ENCODE measurements at regions not wholly inside any gene's neighbourhood (a gene's known extent, or its start where the extent isn't known, plus 50 kb on each side); places are given as distances from the start of the nearest gene placed in this dataset.

- no peak for DNase-seq (ENCODE audit: low spot score)
Observed at GRCh38 chr22:27003297-27003696, 345.9 kb downstream of the MIAT start.

DNA sequence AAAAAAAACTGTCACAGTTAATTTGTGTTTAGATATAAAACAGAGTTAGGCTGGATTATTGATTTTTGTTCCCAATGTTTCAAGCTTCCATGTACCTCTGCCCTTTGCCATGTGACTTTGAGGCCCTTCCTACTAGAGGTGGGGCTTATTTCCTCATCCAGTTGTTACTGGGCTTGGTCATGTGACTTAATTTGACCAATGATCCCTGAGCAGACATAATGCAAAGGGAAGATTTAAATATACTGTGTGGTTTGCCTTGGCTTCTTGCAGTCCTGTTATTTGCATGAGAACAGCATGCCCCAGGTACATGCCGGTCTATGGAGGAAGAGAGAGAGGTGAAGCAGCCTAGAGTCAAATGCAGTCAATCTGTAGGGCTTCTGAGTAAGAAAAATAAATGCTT, 347.0 kb downstream of the MIAT start:
- no peak for DNase-seq (ENCODE audit: low spot score)

DNA sequence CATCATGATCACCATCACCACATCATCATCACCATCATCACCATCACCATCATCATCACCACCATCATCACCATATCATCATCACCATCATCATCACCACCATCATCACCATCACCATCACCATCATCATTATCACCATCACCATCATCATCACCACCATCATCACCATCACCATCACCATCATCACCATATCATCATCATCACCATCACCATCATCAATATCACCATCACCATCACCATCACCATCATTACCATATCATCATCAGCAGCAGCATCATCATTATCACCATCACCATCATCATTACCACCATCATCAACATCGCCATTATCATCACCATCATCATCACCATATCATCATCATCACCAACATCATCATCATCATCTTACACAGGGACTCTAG, 351.1 kb downstream of the MIAT start:
- no peak for DNase-seq (ENCODE audit: low spot score)

DNA sequence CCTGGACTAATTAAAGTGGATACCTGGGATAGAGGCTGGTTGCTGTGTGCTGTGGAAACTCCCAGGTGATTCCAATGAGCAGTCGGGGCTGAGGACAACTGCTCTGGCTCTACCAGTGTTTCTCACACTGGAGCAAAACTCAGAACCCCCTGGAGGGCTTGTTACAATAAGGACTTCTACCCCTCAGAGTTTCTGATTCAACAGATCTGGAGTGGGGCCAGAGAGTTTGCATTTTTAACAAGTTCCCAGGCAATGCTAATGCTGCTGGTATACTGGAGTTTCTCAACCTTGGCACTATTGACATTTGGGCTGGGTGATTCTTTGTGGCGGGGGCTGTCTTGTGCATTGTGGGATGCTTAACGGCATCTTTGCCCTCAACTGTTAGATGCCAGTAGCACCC, 353.7 kb downstream of the MIAT start:
- DNase-seq (ENCODE audit: low spot score) = no peak

- no peak for DNase-seq (ENCODE audit: low spot score)
Observed at GRCh38 chr22:27011717-27012116, 354.3 kb downstream of the MIAT start.

DNA sequence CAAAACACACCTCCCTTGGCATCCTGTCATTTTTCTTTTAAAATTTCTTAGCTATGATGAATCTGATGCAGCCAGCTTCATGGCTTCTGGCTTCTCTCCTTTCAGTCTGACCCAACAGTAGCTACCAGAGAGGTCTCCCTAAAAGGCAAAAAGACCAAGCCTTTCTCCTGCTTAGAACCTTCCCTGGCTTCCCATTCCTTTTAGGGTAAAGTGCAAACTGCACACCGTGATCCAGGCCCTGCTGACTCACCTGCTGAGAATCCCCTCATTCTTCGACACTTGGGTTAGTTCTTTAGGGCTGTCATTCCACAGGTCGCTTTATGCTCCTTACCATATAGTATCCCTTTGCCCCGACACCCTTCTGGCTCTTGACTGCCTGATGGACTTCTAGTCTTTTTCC, 362.4 kb downstream of the MIAT start:
- DNase-seq (ENCODE audit: low spot score) = no peak

GRCh38 chr22:27022274-27022895, 365.0 kb downstream of the MIAT start:
- peak; percentile 30 for DNase-seq (ENCODE audit: low spot score)

DNA sequence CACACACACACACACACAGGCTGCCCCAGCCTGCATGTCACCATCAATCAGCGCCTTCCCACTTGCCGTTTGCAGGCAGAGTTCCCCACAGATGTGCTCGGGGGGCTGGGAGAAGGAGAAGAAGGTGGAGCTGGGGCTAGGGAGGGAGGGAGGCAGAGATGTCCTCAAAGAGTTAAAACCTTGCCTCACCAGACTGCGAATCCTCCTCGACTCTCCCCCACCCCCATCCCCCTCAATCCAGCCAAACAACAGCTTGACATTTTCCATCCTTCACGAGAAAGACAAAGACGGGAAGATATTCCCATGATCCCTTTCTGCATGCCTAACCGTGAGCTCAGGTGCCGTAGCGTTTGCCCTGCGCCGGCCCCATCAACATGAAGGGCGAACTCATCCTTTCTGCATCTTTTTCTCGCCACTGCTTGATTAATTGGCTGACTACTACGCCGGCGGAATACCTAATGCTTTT, 365.5 kb downstream of the MIAT start:
- no peak for DNase-seq (ENCODE audit: low spot score)

DNA sequence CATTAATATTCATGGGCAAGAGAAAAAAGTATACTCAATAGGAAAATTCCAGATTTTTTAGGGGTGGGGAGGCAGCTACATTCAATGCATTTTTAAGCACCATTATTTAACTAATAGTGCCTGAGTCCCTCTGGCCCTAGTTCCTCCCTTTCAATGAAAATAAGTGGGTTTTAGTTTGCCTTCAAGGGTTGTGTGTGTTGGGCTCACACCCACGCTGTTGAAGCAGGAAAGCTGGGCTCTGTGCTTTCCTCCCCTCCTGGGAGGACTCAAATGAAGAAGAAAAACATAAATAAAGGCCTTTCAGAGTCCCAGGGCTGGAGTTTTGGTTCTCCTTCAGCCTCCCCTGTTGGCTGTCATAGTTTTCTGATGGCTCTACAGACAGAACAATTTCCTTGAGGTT, 366.2 kb downstream of the MIAT start:
- DNase-seq (ENCODE audit: low spot score) = no peak

DNA sequence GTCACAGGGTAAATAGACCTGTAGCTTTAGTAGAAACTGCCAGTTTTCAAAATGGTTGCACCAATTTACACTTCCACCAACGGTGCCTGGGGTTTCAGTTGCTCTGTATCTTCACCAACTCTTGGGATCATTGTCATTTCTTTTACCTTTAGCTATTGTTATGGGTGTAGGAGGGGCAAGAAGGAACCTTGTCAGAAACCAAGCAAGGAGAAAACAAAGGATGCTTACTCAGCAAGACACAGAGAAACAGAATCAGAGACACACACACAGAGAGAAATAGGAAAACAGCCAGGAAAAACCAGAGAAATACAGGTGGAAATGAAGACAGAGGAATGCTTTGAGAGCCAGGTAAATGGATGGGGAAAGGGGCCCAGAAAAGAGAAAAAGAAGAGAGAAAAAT, 367.6 kb downstream of the MIAT start:
- DNase-seq (ENCODE audit: low spot score) = no peak

GRCh38 chr22:27028093-27028492, 370.7 kb downstream of the MIAT start:
- no peak for DNase-seq (ENCODE audit: low spot score)

DNA sequence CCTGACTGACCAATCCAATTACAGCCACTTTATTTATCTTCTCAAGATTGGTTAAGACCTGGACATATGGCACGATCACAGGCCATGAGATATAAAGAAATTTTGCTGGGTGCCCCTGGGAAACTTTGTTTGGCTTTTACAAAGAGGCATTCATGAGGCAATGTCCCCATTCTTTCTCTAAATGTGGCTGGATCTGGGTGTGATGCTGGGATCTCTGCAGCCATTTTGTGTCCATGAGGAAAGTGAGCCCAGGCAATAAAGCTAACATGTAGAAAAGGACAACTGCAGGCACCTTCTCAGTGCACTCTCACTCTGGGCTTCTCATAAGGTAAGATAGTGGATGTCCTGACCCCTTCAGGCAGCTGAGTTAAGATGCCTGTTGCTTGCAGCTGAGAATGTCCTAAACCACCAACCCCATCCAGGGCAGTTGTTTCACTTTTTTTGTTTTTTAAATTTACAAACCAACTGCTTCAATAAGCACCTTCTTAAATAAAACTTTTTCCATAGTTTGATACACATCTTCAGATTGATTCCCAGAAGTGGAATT, 372.3 kb downstream of the MIAT start:
- no peak for DNase-seq (ENCODE audit: low spot score)

DNA sequence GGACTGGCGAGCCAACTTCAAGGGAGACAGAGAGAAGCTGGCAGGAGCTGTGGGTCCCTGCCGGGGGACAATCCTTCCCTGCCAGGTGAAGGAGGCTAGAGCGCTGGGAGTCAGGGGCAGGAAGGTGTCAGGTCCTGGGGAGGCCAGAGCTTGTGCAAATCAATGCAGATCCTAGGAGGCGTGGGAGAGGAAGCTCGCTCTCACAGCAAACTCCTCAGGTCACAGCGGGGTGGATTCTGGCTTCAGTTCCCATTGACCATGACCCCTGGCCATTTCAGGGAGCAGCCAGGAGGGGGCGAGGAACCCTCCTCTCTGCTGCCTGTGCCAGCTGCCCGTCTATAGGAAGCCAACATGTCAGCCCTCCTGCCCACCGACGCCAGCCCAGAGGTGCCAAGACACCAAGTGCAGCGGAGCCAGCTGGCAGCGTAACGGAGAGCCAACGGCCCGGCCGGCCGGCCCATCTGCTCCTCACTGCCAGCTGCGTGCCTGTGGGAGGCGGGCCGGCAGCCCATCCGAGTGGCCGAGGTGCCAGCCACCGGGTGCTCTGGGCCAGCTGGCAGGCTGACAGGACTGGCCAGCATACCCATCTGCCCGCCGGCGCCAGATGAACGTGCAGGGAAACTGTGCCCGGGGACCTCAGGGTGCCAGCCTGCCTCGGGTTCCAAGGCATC, 374.8 kb downstream of the MIAT start:
- DNase-seq (ENCODE audit: low spot score) = peak; percentile 7

GRCh38 chr22:27041745-27042310, 384.4 kb downstream of the MIAT start:
- DNase-seq (ENCODE audit: low spot score) = no peak

DNA sequence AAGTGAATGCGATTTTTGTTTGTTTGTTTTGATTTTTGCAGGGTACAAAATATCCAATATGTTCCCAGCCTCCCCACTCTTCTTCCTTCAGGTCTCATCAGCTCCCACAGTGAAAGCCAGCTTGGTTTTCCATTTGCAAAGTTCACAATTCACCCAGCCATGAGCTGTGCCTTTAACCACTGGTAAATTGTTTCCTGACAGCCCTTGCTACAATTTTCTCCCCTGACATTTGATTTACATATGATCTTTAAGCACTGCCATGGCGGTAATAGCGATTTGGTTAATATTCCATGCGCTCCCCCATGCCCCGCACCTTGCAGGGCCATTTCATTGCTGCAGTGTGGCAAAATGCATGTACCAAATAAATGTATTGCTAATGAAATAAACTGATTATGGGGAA, 385.9 kb downstream of the MIAT start:
- no peak for DNase-seq (ENCODE audit: low spot score)

GRCh38 chr22:27045103-27045947, 387.9 kb downstream of the MIAT start:
- DNase-seq (ENCODE audit: low spot score) = peak; percentile 74

DNA sequence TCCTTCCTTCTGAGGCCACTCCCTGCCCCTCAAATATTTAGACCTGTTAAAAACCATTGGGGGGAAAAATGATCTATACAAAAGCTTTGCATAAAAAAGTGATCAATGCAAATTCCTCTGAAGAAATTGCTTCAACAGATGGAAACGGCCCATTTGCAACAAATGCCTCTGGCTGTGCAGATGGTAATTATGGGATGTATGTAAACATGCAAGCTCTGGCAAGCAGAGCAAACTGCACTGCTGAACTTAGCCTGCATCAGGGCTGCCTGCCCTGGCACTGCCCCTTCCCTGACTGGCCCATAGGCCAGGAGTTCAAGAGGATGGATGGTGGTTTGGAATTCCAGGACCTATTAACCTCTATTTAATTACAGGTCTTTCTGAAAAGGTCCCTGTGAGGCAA, 388.7 kb downstream of the MIAT start:
- no peak for DNase-seq (ENCODE audit: low spot score)

- no peak for DNase-seq (ENCODE audit: low spot score)
Observed at GRCh38 chr22:27046603-27047002, 389.2 kb downstream of the MIAT start.

- no peak for DNase-seq (ENCODE audit: low spot score)
Observed at GRCh38 chr22:27050771-27051170, 393.4 kb downstream of the MIAT start.

DNA sequence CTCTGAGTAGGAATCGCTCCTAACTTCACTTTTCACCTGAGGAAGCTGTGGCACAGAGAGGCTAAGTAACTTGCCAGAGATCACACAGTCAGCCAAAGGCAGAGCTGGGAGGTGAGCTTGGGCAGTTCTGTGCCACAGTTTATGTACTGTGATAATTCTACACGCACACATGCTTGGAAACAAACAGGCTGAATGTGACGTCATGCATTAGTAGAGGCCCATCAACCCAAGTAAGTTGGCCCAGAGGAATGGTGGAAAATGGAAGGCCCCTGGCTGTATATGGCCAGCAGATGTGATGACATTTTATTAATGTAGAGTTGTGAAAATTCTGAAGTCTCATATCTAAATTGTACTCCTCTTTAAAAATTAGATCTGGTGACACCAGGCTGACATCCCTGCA, 394.0 kb downstream of the MIAT start:
- no peak for DNase-seq (ENCODE audit: low spot score)

DNA sequence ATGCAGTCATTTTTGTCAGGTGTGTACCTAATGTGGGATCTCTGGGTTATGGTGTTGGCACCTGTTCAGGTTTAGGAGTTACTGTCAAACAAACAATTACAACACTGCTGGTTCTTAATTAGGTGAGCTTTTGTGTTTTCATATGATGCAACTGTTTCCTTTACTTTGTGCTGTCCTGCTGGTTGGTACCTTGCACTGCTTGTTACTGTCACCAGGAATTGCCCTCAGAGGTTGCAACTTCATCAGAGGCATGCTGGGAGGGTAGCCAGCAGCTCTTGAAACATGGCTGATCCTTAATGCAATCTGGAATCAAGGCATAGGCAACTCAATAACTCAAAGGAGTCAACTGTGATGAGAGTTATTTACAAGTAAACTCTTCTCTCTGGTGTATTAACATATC, 400.3 kb downstream of the MIAT start:
- no peak for DNase-seq (ENCODE audit: low spot score)

DNA sequence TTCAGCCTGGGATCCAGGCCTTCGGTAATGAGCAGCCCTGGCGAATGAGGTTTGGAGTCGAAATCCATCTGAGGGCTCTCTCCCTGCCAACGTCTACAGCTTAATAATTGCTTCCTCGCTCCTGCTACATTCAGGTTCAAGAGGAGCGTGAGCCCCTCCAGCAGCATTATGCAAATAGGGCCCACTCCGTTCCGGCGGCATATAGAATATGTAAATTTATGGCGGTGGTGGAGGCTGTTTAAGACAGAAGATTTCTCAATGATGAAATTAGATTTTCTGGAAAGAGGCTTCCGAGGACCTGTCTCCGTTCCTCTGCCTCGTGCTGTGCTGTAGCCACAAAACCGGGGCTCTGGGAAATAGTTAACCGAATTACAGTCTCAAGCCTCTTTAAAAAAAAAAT, 402.8 kb downstream of the MIAT start:
- no peak for DNase-seq (ENCODE audit: low spot score)

GRCh38 chr22:27062910-27063309, 405.5 kb downstream of the MIAT start:
- no peak for DNase-seq (ENCODE audit: low spot score)
